K562 (cell line): ENCODE measurements at regions not wholly inside any gene's neighbourhood (a gene's known extent, or its start where the extent isn't known, plus 50 kb on each side); places are given as distances from the start of the nearest gene placed in this dataset.

Experiments used
- BCL6 ChIP-seq: fragments of 250-450 bp; sonication (Bioruptor Pico); IDR thresholded peaks from 2 replicates; pipeline ENCODE4 v1.4.0; 2020
- FOXJ2 ChIP-seq: fragments of 200-800 bp; sonication (Bioruptor generic); IDR thresholded peaks from 2 replicates; pipeline ENCODE4 v1.6.1; 2016; ENCODE audit warnings: missing genetic modification characterization, missing compliant biosample characterization
- HBP1 ChIP-seq: fragments of 450-650 bp; formaldehyde crosslinking; IDR thresholded peaks from 2 replicates; pipeline ENCODE4 v1.4.0; 2022; ENCODE audit warnings: missing genetic modification characterization
- MAFF ChIP-seq: IDR thresholded peaks from 2 replicates; pipeline ENCODE4 v1.6.1; 2012; ENCODE audit warnings: low read length, improper control_type of control experiment
- MAFG ChIP-seq: fragments of 450-650 bp; conservative IDR thresholded peaks from 2 replicates; pipeline ENCODE4 v1.6.1; 2016; ENCODE audit warnings: missing genetic modification characterization, missing compliant biosample characterization
- ZBTB11 ChIP-seq, 3 experiments: fragments of 200-800 bp in 1 of 3; fragments of 250-450 bp in 1 of 3; fragments of 450-650 bp in 1 of 3; sonication (Bioruptor Pico) in 1 of 3; sonication (Bioruptor generic) in 1 of 3; formaldehyde crosslinking in 1 of 3; IDR thresholded peaks; 2 replicates each; pipeline versions ENCODE4 v1.6.1 to v1.8.0; 2016 to 2022; ENCODE audit warnings: mild to moderate bottlenecking in 2 of 3, missing genetic modification characterization in 2 of 3, missing compliant biosample characterization in 1 of 3, moderate library complexity in 1 of 3
- ZBTB8A ChIP-seq: fragments of 450-650 bp; IDR thresholded peaks from 2 replicates; pipeline ENCODE4 v1.6.1; 2018; ENCODE audit warnings: mild to moderate bottlenecking, moderate library complexity; ENCODE audit not compliant: partially characterized antibody
- ZNF316 ChIP-seq: fragments of 450-650 bp; IDR thresholded peaks from 2 replicates; pipeline ENCODE4 v1.6.1; 2016
- ZNF512 ChIP-seq: IDR thresholded peaks from 2 replicates; pipeline ENCODE4 v1.6.1; 2016; ENCODE audit warnings: missing genetic modification characterization, missing compliant biosample characterization
- ZSCAN32 ChIP-seq: fragments of 450-650 bp; formaldehyde crosslinking; IDR thresholded peaks from 2 replicates; pipeline ENCODE4 v1.4.0; 2020; ENCODE audit warnings: mild to moderate bottlenecking, moderate library complexity
- TF ChIP-seq, protein P1 (sequence below): fragments of 450-650 bp; IDR thresholded peaks from 2 replicates; pipeline ENCODE4 v1.6.1; 2018; ENCODE audit not compliant: partially characterized antibody
- TF ChIP-seq, protein P2 (sequence below): fragments of 250-450 bp; sonication (Bioruptor Pico); IDR thresholded peaks from 2 replicates; pipeline ENCODE4 v1.4.0; 2020; ENCODE audit warnings: mild to moderate bottlenecking, moderate library complexity

GRCh38 chr5:99348597-99348996 is 419.8 kb upstream of the CHD1 start (continued):
- TF ChIP-seq, protein P1, sequence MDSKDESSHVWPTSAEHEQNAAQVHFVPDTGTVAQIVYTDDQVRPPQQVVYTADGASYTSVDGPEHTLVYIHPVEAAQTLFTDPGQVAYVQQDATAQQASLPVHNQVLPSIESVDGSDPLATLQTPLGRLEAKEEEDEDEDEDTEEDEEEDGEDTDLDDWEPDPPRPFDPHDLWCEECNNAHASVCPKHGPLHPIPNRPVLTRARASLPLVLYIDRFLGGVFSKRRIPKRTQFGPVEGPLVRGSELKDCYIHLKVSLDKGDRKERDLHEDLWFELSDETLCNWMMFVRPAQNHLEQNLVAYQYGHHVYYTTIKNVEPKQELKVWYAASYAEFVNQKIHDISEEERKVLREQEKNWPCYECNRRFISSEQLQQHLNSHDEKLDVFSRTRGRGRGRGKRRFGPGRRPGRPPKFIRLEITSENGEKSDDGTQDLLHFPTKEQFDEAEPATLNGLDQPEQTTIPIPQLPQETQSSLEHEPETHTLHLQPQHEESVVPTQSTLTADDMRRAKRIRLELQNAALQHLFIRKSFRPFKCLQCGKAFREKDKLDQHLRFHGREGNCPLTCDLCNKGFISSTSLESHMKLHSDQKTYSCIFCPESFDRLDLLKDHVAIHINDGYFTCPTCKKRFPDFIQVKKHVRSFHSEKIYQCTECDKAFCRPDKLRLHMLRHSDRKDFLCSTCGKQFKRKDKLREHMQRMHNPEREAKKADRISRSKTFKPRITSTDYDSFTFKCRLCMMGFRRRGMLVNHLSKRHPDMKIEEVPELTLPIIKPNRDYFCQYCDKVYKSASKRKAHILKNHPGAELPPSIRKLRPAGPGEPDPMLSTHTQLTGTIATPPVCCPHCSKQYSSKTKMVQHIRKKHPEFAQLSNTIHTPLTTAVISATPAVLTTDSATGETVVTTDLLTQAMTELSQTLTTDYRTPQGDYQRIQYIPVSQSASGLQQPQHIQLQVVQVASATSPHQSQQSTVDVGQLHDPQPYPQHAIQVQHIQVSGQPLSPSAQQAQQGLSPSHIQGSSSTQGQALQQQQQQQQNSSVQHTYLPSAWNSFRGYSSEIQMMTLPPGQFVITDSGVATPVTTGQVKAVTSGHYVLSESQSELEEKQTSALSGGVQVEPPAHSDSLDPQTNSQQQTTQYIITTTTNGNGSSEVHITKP: no peak
- TF ChIP-seq ZNF512 (tag) (no peak), ZBTB8A (no peak), MAFG (tag) (0 out of 2 replicates have a peak, but pooled peaks have one; percentile 19), ZSCAN32 (CRISPR knock-in tag) (no peak), HBP1 (CRISPR knock-in tag) (no peak), ZNF316 (peak; percentile 53; the same call in 1 of the 2 replicates), MAFF (peak; percentile 15; the same call in 1 of the 2 replicates), FOXJ2 (tag) (no peak), ZBTB11 (CRISPR knock-in tag; IDR thresholded peaks at IDR 0.05) (no peak), BCL6 (CRISPR knock-in tag) (no peak)
- TF ChIP-seq, protein P2, sequence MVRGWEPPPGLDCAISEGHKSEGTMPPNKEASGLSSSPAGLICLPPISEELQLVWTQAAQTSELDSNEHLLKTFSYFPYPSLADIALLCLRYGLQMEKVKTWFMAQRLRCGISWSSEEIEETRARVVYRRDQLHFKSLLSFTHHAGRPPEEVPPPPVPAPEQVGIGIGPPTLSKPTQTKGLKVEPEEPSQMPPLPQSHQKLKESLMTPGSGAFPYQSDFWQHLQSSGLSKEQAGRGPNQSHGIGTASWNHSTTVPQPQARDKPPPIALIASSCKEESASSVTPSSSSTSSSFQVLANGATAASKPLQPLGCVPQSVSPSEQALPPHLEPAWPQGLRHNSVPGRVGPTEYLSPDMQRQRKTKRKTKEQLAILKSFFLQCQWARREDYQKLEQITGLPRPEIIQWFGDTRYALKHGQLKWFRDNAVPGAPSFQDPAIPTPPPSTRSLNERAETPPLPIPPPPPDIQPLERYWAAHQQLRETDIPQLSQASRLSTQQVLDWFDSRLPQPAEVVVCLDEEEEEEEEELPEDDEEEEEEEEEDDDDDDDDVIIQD (CRISPR knock-in tag): no peak
